Activated T-cell treated with anti-CD3 and anti-CD28 coated beads for 48 hours (primary cell): ENCODE measurements at regions not wholly inside any gene's neighbourhood (a gene's known extent, or its start where the extent isn't known, plus 50 kb on each side); places are given as distances from the start of the nearest gene placed in this dataset.

Source experiments
- DNase-seq: peaks from one replicate; pipeline ENCODE4 v3.0.0-alpha.2; 2020; ENCODE audit warnings: low read depth

GRCh38 chr18:76126327-76126726 is 368.7 kb downstream of the ZNF516 start:
- no peak for DNase-seq

DNA sequence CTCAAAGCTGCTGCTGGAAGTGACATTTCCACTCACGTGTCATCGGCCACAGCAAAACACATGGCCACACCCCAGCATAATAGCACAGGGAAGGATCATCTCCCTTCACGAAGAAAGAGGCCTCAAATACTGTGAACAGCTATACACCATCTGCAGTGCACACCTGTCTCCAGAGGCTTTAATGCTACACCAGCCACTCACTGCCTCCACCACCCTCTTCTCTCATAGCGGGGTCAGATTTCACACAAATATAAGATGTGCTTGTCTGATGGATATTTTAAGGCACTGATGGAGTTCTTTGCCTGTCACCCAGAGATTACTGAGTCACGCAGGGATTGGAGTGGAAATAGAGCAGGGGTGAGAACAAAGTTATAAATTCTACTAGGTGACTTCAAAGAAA is 374.0 kb downstream of the ZNF516 start:
- DNase-seq = no peak

DNA sequence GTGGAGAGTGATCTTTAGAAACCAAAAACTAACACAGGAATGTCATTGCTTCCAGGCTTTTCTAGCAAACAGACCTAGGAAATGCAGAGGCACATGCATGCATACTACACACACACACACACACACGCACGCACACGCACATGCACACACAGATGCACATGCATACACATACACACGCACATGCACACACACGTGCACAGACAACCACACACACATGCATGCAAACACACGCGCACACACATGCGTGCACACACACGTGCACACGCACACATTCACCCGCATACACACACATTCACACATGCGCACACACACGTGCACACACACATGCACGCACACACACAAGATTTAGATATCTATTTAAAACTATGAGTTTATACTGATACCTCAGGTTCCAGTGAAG is 379.5 kb downstream of the ZNF516 start:
- no peak for DNase-seq

GRCh38 chr18:76113101-76113500 is 381.9 kb downstream of the ZNF516 start:
- no peak for DNase-seq

DNA sequence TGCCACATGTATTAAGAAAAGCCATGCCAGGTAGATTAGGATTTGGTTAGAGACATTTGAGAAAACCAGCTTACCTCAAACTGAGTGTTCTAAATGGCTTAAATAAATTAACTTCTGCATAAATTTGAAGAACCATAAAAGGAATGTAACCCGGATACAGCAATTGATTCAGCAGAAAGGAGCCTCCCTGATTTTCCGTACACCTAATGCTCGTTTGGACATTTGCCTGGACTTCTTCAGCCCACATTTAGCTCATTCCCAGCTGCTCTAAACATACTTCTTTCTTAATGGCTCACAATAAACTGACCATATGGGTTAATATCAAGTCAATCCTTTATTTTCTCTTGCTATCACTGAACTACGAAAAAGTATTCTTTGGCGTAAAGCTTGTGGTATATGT is 392.4 kb downstream of the ZNF516 start:
- DNase-seq = no peak

DNA sequence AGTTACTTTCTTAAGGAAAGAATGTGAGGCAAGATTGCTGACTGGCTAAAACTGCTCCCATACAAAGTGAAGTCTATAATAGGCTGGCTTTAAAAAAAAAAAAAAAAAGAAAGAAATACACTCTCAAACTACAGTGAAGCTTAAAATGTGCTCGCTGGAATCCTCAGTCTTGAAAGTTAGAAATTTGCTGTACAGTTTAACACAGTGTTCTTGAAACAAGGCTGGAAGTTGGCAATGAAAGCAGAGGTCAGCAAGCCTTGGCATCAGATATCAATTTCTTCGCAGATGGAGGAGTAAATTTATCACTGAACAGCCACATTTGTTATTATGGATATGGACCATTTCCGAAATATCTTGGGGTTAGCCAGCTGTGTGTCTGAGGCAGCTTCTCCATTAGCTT is 392.9 kb downstream of the ZNF516 start:
- no peak for DNase-seq

- no peak for DNase-seq
Observed at GRCh38 chr18:76099931-76100457, 395.0 kb downstream of the ZNF516 start.

DNA sequence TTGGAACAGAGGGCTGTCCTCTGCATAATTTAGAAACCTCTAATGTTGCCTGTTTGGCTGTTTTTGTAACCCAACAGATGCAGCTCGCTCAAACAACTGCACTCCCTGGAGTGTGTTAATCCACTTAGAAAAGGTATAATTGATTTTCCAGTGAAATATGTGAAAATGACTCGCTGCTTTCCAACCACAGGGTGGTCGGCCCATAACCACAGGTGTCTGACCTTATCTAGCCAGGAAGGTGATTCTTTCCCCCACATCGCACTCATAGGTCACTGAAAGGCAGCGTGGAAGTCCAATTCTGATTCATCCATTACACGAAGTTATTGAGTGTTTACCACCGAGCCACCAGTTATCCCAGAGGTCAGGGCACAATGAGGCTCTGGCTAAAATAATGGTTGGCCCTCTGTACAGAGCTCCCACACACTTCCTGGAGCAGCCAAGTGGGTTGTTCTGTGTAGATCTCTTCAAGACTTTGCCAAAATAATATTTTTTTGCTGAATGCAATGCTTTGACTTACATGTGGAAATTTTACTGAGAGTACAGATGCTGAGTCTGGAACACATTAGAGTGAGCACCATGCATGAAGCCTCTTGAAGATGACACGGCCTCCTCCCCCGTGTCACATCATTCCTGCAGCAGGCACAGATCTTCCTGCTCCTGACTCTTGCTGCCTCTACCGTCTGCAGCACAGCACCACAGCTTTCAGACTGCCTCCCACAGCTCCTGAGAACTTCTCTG is 396.2 kb downstream of the ZNF516 start:
- peak; percentile 15 for DNase-seq

- DNase-seq = no peak
Observed at GRCh38 chr18:76081536-76081935, 413.5 kb downstream of the ZNF516 start.

- no peak for DNase-seq
Observed at GRCh38 chr18:76080430-76080829, 414.6 kb downstream of the ZNF516 start.

DNA sequence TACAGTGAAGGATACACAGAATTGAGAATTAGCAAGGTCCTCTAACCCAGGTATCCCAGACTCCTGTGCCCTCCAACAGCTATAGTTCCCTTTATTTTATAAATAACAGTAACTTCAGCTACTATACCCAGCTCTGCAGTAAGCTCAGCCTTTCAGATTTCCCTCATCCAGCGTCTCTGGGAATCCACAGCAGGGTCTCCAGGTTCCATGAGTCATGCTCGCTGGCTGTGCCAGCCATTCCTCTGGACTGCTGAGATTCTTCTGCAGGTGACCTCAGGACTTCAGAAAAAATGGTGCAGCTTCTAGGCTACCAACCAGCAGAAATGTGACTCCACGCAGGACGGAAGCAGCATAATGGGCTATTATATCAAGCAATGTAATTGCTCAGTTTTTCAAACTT is 419.3 kb downstream of the ZNF516 start:
- no peak for DNase-seq

DNA sequence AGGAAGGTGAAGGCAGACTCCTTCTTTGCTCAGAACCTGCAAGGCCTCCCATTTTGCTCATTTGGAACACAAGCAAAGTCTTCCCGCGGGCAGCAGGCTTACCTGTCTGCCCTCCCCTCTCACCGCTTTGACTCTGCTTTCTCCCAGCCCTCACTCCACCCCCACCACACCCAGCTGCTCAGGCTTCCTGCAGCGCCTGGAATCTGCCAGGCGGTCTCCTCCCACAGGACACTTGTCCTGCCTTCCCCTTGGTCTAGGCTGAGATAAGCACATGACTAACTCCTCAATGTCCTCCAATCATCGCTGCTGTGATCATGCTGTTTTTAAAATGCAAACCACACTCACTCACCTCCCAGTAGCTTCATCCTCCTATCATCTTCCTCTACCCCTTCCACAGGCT is 430.0 kb downstream of the ZNF516 start:
- DNase-seq = no peak

DNA sequence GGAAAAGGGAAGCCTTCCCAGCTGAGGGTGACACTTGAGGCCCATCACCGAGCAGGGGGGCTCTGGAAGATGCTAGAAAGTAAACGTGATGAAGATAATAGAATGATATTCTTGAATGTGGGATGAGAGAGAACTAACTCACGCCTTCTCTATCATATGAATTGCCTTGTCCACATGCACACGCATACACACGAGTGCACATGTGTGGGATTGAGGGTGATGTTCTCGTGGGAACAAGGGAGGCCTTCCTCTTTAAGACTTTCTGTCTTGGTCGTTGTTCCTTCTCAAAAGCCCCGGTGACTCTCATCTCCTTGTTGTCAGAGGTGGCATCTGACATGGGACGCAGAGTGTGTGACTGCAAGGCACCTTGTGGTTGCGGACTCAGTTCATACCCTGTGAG is 436.9 kb downstream of the ZNF516 start:
- no peak for DNase-seq

GRCh38 chr18:76057386-76057785 is 437.7 kb downstream of the ZNF516 start:
- DNase-seq = no peak

- DNase-seq = no peak
Observed at GRCh38 chr18:76056471-76057110, 438.5 kb downstream of the ZNF516 start.

DNA sequence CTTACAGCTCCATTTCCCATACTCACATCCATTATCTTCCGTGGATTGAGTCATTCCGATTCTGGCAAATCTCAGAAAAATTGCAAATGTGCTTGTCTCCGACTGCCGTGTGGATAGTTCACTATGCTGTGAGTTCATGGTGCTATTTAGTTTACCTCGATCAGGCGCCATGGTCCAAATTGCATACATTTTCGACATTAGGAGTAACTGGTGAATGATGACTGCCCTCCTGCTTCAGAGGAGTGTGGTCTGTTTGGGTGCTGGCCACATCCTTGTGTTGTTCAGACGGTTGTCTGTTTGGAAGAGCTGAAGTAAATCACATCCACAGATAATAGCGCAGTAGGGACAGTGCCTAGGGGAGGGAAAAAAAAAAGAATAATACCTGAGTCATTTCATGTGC is 439.5 kb downstream of the ZNF516 start:
- no peak for DNase-seq

GRCh38 chr18:76055025-76055424 is 440.0 kb downstream of the ZNF516 start:
- no peak for DNase-seq

- DNase-seq = no peak
Observed at GRCh38 chr18:76054156-76054555, 440.9 kb downstream of the ZNF516 start.

DNA sequence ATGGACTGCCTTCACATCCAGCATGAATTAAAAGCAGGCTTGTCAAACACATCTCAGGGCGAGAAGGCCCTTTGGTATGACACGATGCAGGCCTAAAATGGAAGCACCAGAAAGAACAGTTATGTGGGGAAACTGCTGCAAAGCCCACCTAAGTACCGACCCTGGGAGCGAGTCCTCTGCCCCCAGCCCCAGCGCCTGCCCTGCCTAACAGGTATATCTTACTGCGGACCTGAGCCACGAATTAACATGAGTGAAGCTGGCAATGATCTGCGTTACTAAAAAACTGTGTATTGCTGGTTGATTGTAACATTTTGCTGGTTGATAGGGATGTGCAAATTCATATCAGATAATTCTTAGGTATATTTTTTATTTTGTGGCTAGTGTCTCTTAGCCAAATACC is 441.5 kb downstream of the ZNF516 start:
- no peak for DNase-seq

- DNase-seq = no peak
Observed at GRCh38 chr18:76052227-76052595, 442.8 kb downstream of the ZNF516 start.

DNA sequence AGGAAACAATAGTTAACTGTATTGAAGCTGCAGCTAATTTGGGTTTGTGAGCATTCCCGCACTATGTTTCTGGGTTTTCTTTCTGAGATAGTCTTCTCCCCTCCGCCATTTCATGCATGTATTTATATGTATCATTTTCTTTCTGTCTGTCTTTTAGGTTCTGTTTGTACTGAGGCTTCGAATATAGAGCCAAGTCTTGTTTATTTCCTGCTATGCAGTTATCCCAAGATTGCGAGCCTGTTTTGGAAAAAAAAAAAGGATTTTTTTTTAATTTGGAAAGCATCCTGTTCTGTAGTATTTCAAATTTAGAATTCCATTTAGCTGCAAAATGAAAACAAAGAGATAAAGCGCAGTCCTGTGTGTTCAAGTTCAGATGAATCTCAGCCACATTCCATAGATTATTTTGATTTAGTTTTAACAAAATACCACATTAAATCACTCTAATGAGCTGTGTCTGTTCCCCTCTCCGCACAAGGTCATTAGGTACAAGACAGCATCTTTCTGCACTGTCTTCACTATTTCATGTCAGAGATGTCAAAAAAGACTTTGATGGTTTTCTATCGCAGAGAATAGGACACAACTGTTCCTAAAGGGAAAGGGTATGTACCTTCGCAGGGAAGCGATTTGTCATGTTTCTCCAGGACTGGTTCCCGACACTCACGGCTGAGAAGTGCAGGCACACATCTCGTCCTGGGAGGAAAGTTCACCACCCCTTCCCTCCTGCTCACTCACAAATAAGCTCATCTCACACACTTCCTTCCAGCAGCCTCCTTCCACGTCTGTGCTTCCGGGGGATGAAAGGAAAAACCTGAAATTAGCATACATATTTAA is 443.4 kb downstream of the ZNF516 start:
- no peak for DNase-seq

GRCh38 chr18:76046221-76046620 is 448.8 kb downstream of the ZNF516 start:
- DNase-seq = no peak

- DNase-seq = no peak
Observed at GRCh38 chr18:76042511-76042910, 452.5 kb downstream of the ZNF516 start.
